ENCODE measurements at regions not wholly inside any gene's neighbourhood (a gene's known extent, or its start where the extent isn't known, plus 50 kb on each side); places are given as distances from the start of the nearest gene placed in this dataset.

DNA sequence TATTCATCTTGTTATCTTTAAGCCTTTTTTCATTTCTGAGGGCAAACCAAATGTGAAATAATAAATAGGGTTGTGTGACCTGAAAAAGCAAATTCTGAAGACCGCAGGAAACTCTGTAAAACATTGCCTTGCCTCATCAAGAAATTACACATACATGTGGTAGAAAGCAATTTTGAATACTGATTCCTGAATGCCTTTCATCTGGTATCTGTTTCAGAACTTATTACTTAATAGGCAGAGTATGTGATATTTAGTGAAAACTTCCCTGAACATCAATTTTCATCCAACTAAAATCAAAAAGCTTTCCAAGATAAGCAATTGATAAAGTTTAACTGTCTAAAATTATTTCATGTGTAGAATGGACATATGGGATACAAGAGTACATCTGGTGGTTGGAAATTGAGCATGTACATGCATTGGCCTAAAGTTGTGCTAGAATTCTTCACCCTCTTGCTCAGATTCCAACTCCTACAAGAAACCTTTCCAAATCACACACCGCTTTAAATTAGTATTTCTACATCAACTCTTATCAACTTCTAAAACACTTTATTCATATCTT lies 606.0 kb upstream of the LCORL start:
- H2AFZ ChIP-seq (ENCODE audit: low read depth) = no peak overlapping the region
- 35% methylated on average over 2 of the region's 2 CpGs for WGBS (ENCODE audit: low lambda C conversion rate)

DNA sequence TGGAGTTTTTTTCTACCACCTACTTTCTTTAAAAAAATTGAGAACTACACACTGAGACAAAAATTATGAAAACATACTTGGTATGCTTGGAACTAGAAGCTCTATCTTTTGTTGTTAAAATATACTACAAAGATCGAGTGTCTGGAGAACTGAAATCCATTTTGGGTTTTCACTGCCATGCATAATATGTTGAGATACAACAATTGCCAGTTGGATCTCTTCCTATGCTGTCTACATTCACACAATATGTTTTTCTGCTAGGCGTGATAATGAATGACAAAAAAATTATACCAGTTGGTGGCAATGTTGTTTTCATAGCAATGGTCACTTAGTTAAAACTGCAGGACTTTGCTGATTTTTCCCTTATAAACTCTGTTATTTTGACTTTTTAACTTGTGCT lies 605.4 kb upstream of the LCORL start:
- Histone ChIP-seq H3K9me2 (no peaks in the 10 kb centered on the region), H3K27ac (ENCODE audit: low read depth in 2 of 2, low read length in 1 of 2) (no peak overlapping the region), H3K36me3 (replicated peaks in 1 of 2; ENCODE audit: control insufficient read depth in 1 of 2, insufficient read depth in 2 of 2, low read length in 1 of 2) (no peaks in the 10 kb centered on the region), H3K4me2 (no peak overlapping the region), H3K79me2 (ENCODE audit: insufficient read depth) (no peaks in the 10 kb centered on the region), H4K20me1 (ENCODE audit: insufficient read depth) (no peaks in the 10 kb centered on the region), H3K9me3 (no peaks in the 10 kb centered on the region), H3F3A (replicated peaks; ENCODE audit: insufficient read depth) (no peaks in the 10 kb centered on the region), H3K4me3 (ENCODE audit: low read depth in 2 of 2, low read length in 1 of 2) (no peak overlapping the region), H3K9ac (no peak overlapping the region), H2AFZ (ENCODE audit: low read depth) (no peak overlapping the region), H3K4me1 (ENCODE audit: control insufficient read depth in 1 of 2, insufficient read depth in 2 of 2, low read depth in 1 of 2, low read length in 1 of 2) (no peaks in the 10 kb centered on the region), H3K27me3 (ENCODE audit: insufficient read depth) (no peaks in the 10 kb centered on the region)
- no peak for DNase-seq
- no peak for TF ChIP-seq GABPA (IDR thresholded peaks at IDR 0.05; ENCODE audit: low read depth)
- CTCF ChIA-PET = no interaction called here
- POLR2A ChIA-PET = no interaction called here
- WGBS (ENCODE audit: low lambda C conversion rate) = 10% methylated on average over 2 of the region's 2 CpGs

More for the DNA sequence above, 606.0 kb upstream of the LCORL start:
- no peak overlapping the region for H3K4me3 ChIP-seq (ENCODE audit: low read depth in 2 of 2, low read length in 1 of 2)
- no peaks in the 10 kb centered on the region for H3K9me2 ChIP-seq
- POLR2A ChIA-PET = no interaction called here
- H3K27me3 ChIP-seq (ENCODE audit: insufficient read depth) = no peaks in the 10 kb centered on the region
- H3K4me2 ChIP-seq = no peak overlapping the region
- no peak for DNase-seq
- H3K4me1 ChIP-seq (ENCODE audit: control insufficient read depth in 1 of 2, insufficient read depth in 2 of 2, low read depth in 1 of 2, low read length in 1 of 2) = no peaks in the 10 kb centered on the region
- no peaks in the 10 kb centered on the region for H3K36me3 ChIP-seq (replicated peaks in 1 of 2; ENCODE audit: control insufficient read depth in 1 of 2, insufficient read depth in 2 of 2, low read length in 1 of 2)
- H3K9ac ChIP-seq = no peak overlapping the region
- TF ChIP-seq ZBTB33 (IDR thresholded peaks at IDR 0.05; ENCODE audit: borderline replicate concordance, low read depth) (no peak), MAX (IDR thresholded peaks at IDR 0.05; ENCODE audit: low read depth) (no peak), FOXJ3 (CRISPR knock-in tag; IDR thresholded peaks at IDR 0.05) (no peak), YY1 (IDR thresholded peaks at IDR 0.05; ENCODE audit: low read depth) (no peak), ELF1 (IDR thresholded peaks at IDR 0.05) (no peak), JUND (IDR thresholded peaks at IDR 0.05) (no peak)
- H4K20me1 ChIP-seq (ENCODE audit: insufficient read depth) = no peaks in the 10 kb centered on the region
- H3F3A ChIP-seq (replicated peaks; ENCODE audit: insufficient read depth) = no peaks in the 10 kb centered on the region
- H3K27ac ChIP-seq (ENCODE audit: low read depth in 2 of 2, low read length in 1 of 2) = no peak overlapping the region
- H3K9me3 ChIP-seq = no peaks in the 10 kb centered on the region
- H3K79me2 ChIP-seq (ENCODE audit: insufficient read depth) = no peaks in the 10 kb centered on the region
- CTCF ChIA-PET = interaction anchor here (0.6 kb wide), 1 partner anchor 35 kb away, joined by 3 read pairs; no protein-coding TSS in a partner anchor

- no peaks in the 10 kb centered on the region for H3K27me3 ChIP-seq (ENCODE audit: insufficient read depth)
- no peaks in the 10 kb centered on the region for H3K9me2 ChIP-seq
- no peak overlapping the region for H2AFZ ChIP-seq (ENCODE audit: low read depth)
- H3K4me1 ChIP-seq (ENCODE audit: control insufficient read depth in 1 of 2, insufficient read depth in 2 of 2, low read depth in 1 of 2, low read length in 1 of 2) = no peaks in the 10 kb centered on the region
- H3K9me3 ChIP-seq = no peaks in the 10 kb centered on the region
- no peak overlapping the region for H3K9ac ChIP-seq
- H3F3A ChIP-seq (replicated peaks; ENCODE audit: insufficient read depth) = no peaks in the 10 kb centered on the region
- H3K79me2 ChIP-seq (ENCODE audit: insufficient read depth) = no peaks in the 10 kb centered on the region
- TF ChIP-seq, protein P1, sequence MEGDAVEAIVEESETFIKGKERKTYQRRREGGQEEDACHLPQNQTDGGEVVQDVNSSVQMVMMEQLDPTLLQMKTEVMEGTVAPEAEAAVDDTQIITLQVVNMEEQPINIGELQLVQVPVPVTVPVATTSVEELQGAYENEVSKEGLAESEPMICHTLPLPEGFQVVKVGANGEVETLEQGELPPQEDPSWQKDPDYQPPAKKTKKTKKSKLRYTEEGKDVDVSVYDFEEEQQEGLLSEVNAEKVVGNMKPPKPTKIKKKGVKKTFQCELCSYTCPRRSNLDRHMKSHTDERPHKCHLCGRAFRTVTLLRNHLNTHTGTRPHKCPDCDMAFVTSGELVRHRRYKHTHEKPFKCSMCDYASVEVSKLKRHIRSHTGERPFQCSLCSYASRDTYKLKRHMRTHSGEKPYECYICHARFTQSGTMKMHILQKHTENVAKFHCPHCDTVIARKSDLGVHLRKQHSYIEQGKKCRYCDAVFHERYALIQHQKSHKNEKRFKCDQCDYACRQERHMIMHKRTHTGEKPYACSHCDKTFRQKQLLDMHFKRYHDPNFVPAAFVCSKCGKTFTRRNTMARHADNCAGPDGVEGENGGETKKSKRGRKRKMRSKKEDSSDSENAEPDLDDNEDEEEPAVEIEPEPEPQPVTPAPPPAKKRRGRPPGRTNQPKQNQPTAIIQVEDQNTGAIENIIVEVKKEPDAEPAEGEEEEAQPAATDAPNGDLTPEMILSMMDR (IDR thresholded peaks at IDR 0.05) = no peak
- TF ChIP-seq JUND (IDR thresholded peaks at IDR 0.05) = no peak
- TF ChIP-seq GABPA (IDR thresholded peaks at IDR 0.05; ENCODE audit: low read depth) = no peak
- TF ChIP-seq GATA2 (CRISPR knock-in tag; IDR thresholded peaks at IDR 0.05) = no peak
- no peak for TF ChIP-seq EP300 (IDR thresholded peaks at IDR 0.05; ENCODE audit: borderline replicate concordance in 1 of 2, low read depth in 1 of 2, low read length in 1 of 2)
- TF ChIP-seq ELF1 (IDR thresholded peaks at IDR 0.05) = no peak
- no peak for TF ChIP-seq YY1 (IDR thresholded peaks at IDR 0.05; ENCODE audit: low read depth)
- TF ChIP-seq RCOR1 (IDR thresholded peaks at IDR 0.05; ENCODE audit: low read length) = no peak
- H3K27ac ChIP-seq (ENCODE audit: low read depth in 2 of 2, low read length in 1 of 2) = no peak overlapping the region
- CTCF ChIA-PET = no interaction called here
- H3K4me2 ChIP-seq = no peak overlapping the region
- POLR2A ChIA-PET = no interaction called here
- no peaks in the 10 kb centered on the region for H3K36me3 ChIP-seq (replicated peaks in 1 of 2; ENCODE audit: control insufficient read depth in 1 of 2, insufficient read depth in 2 of 2, low read length in 1 of 2)
- no peaks in the 10 kb centered on the region for H4K20me1 ChIP-seq (ENCODE audit: insufficient read depth)
- no peak for DNase-seq
- no peak overlapping the region for H3K4me3 ChIP-seq (ENCODE audit: low read depth in 2 of 2, low read length in 1 of 2)
Observed at GRCh38 chr4:18626366-18626765, 604.8 kb upstream of the LCORL start.

Measured in SK-N-SH (cell line).